Lower leg skin (tissue), 3 donors: ENCODE measurements at regions not wholly inside any gene's neighbourhood (a gene's known extent, or its start where the extent isn't known, plus 50 kb on each side); places are given as distances from the start of the nearest gene placed in this dataset.

Experiments used
- POLR2A ChIP-seq, 2 donors: fragments of 450-650 bp; IDR thresholded peaks; one replicate each; pipeline ENCODE4 v1.6.1; 2016 to 2017; ENCODE audit warnings: antibody characterized with exemption in 2 of 2, mild to moderate bottlenecking in 1 of 2, moderate library complexity in 1 of 2
- TF ChIP-seq, protein P1 (sequence below), 3 donors: fragments of 450-650 bp; IDR thresholded peaks; one replicate each; pipeline ENCODE4 v1.5.1; 2016; ENCODE audit warnings: antibody characterized with exemption in 3 of 3, mild to moderate bottlenecking in 3 of 3, moderate library complexity in 2 of 3

DNA sequence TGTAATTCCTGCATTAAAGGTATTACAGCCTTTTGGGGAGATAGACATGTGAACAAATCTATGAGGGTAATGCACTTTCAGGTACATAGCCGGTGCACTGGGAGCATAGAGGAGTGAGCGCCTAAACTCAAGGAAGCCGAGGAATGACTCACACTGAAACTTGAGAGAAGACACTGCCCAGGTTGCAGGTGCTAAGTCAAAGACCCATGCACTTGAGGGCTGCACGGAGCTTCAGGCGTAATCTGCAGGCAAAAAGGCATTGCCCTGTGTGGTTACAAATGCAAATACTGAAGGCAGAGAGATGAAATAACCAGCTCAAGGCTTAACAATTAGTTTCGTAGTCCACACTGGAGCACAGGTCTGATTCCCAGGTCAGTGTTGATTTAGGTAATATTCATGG lies 51.0 kb upstream of the OSBPL3 start:
- no peak for TF ChIP-seq POLR2A (IDR thresholded peaks at IDR 0.05)
- TF ChIP-seq, protein P1, sequence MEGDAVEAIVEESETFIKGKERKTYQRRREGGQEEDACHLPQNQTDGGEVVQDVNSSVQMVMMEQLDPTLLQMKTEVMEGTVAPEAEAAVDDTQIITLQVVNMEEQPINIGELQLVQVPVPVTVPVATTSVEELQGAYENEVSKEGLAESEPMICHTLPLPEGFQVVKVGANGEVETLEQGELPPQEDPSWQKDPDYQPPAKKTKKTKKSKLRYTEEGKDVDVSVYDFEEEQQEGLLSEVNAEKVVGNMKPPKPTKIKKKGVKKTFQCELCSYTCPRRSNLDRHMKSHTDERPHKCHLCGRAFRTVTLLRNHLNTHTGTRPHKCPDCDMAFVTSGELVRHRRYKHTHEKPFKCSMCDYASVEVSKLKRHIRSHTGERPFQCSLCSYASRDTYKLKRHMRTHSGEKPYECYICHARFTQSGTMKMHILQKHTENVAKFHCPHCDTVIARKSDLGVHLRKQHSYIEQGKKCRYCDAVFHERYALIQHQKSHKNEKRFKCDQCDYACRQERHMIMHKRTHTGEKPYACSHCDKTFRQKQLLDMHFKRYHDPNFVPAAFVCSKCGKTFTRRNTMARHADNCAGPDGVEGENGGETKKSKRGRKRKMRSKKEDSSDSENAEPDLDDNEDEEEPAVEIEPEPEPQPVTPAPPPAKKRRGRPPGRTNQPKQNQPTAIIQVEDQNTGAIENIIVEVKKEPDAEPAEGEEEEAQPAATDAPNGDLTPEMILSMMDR (IDR thresholded peaks at IDR 0.05), result no peak
